Right forelimb (tissue), 1 donor: ENCODE measurements at regions not wholly inside any gene's neighbourhood (a gene's known extent, or its start where the extent isn't known, plus 50 kb on each side); places are given as distances from the start of the nearest gene placed in this dataset.

ENCODE experiments used
- DNase-seq: peaks from one replicate; pipeline ENCODE4 v3.0.0-alpha.2; 2018

- DNase-seq = no peak
Observed at GRCh38 chr20:56805313-56805712, 176.2 kb downstream of the TFAP2C start.

- DNase-seq = no peak
Observed at GRCh38 chr20:56805966-56806365, 176.9 kb downstream of the TFAP2C start.

- no peak for DNase-seq
Observed at GRCh38 chr20:56806952-56807517, 177.9 kb downstream of the TFAP2C start.

- DNase-seq = no peak
Observed at GRCh38 chr20:56808117-56808725, 179.1 kb downstream of the TFAP2C start.

- no peak for DNase-seq
Observed at GRCh38 chr20:56808732-56809131, 179.6 kb downstream of the TFAP2C start.

- no peak for DNase-seq
Observed at GRCh38 chr20:56809668-56810067, 180.6 kb downstream of the TFAP2C start.

GRCh38 chr20:56810141-56810540, 181.0 kb downstream of the TFAP2C start:
- no peak for DNase-seq

- no peak for DNase-seq
Observed at GRCh38 chr20:56815796-56816195, 186.7 kb downstream of the TFAP2C start.

- no peak for DNase-seq
Observed at GRCh38 chr20:56816349-56816748, 187.2 kb downstream of the TFAP2C start.

GRCh38 chr20:56817780-56818675, 188.9 kb downstream of the TFAP2C start:
- no peak for DNase-seq

- DNase-seq = no peak
Observed at GRCh38 chr20:56820984-56821383, 191.9 kb downstream of the TFAP2C start.

- DNase-seq = no peak
Observed at GRCh38 chr20:56826306-56826704, 197.2 kb downstream of the TFAP2C start.

- peak; percentile 51 for DNase-seq
Observed at GRCh38 chr20:56826705-56827665, 197.9 kb downstream of the TFAP2C start.

- no peak for DNase-seq
Observed at GRCh38 chr20:56827763-56828162, 198.7 kb downstream of the TFAP2C start.

- DNase-seq = no peak
Observed at GRCh38 chr20:56828402-56828801, 199.3 kb downstream of the TFAP2C start.

GRCh38 chr20:56829788-56830385, 200.8 kb downstream of the TFAP2C start:
- DNase-seq = no peak

- no peak for DNase-seq
Observed at GRCh38 chr20:56831795-56832194, 202.7 kb downstream of the TFAP2C start.

GRCh38 chr20:56833427-56833826, 204.3 kb downstream of the TFAP2C start:
- no peak for DNase-seq

- DNase-seq = no peak
Observed at GRCh38 chr20:56835829-56836550, 206.9 kb downstream of the TFAP2C start.

GRCh38 chr20:56839222-56839621, 210.1 kb downstream of the TFAP2C start:
- no peak for DNase-seq

GRCh38 chr20:56839786-56840185, 210.7 kb downstream of the TFAP2C start:
- no peak for DNase-seq
